IMR-90 (cell line): ENCODE measurements at regions not wholly inside any gene's neighbourhood (a gene's known extent, or its start where the extent isn't known, plus 50 kb on each side); places are given as distances from the start of the nearest gene placed in this dataset.

Experiments used
- BHLHE40 ChIP-seq: fragments of 150-350 bp; IDR thresholded peaks from 2 replicates; pipeline ENCODE4 v1.6.1; 2016; ENCODE audit warnings: mild to moderate bottlenecking, low read depth, low read length
- CEBPB ChIP-seq: IDR thresholded peaks from 2 replicates; pipeline ENCODE4 v1.6.1; 2012; ENCODE audit warnings: low read depth, low read length, improper control_type of control experiment
- FOS ChIP-seq: fragments of 150-350 bp; IDR thresholded peaks from 2 replicates; pipeline ENCODE4 v1.6.1; 2016; ENCODE audit warnings: low read depth, low read length
- MAZ ChIP-seq: IDR thresholded peaks from 2 replicates; pipeline ENCODE4 v1.6.1; 2012; ENCODE audit warnings: low read depth, mild to moderate bottlenecking, low read length, improper control_type of control experiment, moderate library complexity, borderline replicate concordance
- MXI1 ChIP-seq: IDR thresholded peaks from 2 replicates; pipeline ENCODE4 v1.6.1; 2012; ENCODE audit warnings: low read depth, mild to moderate bottlenecking, low read length, moderate library complexity, borderline replicate concordance
- NFE2L2 ChIP-seq: fragments of 150-350 bp; IDR thresholded peaks from 2 replicates; pipeline ENCODE4 v1.6.1; 2016; ENCODE audit warnings: low read depth, mild to moderate bottlenecking, low read length
- POLR2A ChIP-seq: IDR thresholded peaks from 2 replicates; pipeline ENCODE4 v1.6.1; 2012; ENCODE audit warnings: mild to moderate bottlenecking, low read depth, low read length
- RFX5 ChIP-seq: IDR thresholded peaks from 2 replicates; pipeline ENCODE4 v1.8.0; 2012; ENCODE audit warnings: low read depth, mild to moderate bottlenecking, low read length, moderate library complexity
- TF ChIP-seq, protein P1 (sequence below): conservative IDR thresholded peaks from 2 replicates; pipeline ENCODE4 v1.5.1; 2012; ENCODE audit warnings: mild to moderate bottlenecking, low read depth, low read length, improper control_type of control experiment
- TF ChIP-seq, protein P2 (sequence below): fragments of 150-350 bp; IDR thresholded peaks from 2 replicates; pipeline ENCODE4 v1.6.1; 2017; ENCODE audit warnings: mild to moderate bottlenecking, antibody characterized with exemption, low read length, low read depth

DNA sequence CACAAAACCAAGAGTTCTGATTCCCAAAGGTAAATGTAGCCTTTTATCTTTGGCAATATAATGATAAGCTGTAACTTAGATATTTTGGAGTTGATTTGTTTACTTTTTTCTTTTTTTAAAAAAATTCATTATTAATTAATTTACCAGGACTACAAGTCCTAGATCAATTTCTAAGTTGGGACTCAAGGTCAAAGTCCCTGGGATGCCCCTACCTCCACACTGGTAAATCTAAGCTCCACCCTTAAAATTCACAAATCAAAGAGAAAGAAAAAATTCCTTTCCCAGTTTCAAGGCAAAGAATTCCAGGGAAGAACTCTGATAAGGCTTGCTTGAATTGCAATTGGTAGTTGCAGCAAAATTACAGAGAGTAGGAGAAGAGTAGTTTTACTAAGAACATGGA lies 71.3 kb downstream of the MDH1 start:
- TF ChIP-seq, protein P1, sequence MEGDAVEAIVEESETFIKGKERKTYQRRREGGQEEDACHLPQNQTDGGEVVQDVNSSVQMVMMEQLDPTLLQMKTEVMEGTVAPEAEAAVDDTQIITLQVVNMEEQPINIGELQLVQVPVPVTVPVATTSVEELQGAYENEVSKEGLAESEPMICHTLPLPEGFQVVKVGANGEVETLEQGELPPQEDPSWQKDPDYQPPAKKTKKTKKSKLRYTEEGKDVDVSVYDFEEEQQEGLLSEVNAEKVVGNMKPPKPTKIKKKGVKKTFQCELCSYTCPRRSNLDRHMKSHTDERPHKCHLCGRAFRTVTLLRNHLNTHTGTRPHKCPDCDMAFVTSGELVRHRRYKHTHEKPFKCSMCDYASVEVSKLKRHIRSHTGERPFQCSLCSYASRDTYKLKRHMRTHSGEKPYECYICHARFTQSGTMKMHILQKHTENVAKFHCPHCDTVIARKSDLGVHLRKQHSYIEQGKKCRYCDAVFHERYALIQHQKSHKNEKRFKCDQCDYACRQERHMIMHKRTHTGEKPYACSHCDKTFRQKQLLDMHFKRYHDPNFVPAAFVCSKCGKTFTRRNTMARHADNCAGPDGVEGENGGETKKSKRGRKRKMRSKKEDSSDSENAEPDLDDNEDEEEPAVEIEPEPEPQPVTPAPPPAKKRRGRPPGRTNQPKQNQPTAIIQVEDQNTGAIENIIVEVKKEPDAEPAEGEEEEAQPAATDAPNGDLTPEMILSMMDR = no peak
- TF ChIP-seq CEBPB (no peak), POLR2A (no peak), NFE2L2 (no peak), RFX5 (no peak), MAZ (no peak), BHLHE40 (no peak), FOS (no peak), MXI1 (no peak)
- TF ChIP-seq, protein P2, sequence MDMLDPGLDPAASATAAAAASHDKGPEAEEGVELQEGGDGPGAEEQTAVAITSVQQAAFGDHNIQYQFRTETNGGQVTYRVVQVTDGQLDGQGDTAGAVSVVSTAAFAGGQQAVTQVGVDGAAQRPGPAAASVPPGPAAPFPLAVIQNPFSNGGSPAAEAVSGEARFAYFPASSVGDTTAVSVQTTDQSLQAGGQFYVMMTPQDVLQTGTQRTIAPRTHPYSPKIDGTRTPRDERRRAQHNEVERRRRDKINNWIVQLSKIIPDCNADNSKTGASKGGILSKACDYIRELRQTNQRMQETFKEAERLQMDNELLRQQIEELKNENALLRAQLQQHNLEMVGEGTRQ = no peak
